Inflammatory macrophage (primary cell): ENCODE measurements at regions not wholly inside any gene's neighbourhood (a gene's known extent, or its start where the extent isn't known, plus 50 kb on each side); places are given as distances from the start of the nearest gene placed in this dataset.

Experiments
- DNase-seq, 2 donors: peaks; one replicate each; pipeline ENCODE4 v3.0.0-alpha.2; 2020 to 2022

- DNase-seq = no peak
Observed at GRCh38 chr13:38520041-38520440, 166.8 kb upstream of the FREM2 start.

- DNase-seq = no peak
Observed at GRCh38 chr13:38527140-38527539, 159.7 kb upstream of the FREM2 start.

- no peak for DNase-seq
Observed at GRCh38 chr13:38528986-38529385, 157.9 kb upstream of the FREM2 start.

DNA sequence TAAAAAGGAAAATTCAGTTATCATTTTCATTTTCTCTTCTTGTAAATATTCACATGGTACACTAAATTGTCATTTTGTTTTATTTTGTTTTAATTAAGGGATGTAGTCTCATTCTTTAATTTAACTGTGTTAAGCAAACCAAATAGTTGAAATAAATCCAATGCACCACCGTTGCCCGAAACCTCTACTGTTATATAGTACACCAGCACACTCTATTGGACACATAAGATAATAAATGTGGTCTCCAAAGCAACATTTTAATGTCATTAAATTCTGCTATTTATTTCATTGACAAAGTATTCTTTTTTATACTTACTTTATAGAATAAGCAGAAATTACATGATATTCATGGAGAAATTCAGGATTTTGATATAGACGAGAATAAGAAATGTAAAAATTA is 156.4 kb upstream of the FREM2 start:
- DNase-seq = no peak

- no peak for DNase-seq
Observed at GRCh38 chr13:38535261-38535660, 151.6 kb upstream of the FREM2 start.

DNA sequence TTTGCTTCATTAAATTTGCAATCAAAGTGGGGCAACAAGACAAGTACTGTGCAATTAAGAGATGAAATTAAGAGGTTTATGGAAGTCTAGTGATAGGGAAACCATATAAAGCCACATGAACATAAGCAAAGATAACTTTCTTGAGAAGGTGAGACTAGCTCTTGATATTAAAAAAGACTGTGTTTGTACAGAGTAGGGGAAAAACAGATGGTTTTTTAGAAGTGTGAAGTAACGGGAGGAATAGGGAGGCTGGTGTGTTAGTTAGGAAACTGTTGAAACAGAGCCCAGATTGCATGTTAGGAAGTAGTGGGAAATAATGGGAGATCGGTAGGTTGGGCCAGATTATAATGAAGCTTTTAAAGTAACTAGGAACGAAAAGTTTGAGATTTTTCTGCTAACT is 149.8 kb upstream of the FREM2 start:
- no peak for DNase-seq

DNA sequence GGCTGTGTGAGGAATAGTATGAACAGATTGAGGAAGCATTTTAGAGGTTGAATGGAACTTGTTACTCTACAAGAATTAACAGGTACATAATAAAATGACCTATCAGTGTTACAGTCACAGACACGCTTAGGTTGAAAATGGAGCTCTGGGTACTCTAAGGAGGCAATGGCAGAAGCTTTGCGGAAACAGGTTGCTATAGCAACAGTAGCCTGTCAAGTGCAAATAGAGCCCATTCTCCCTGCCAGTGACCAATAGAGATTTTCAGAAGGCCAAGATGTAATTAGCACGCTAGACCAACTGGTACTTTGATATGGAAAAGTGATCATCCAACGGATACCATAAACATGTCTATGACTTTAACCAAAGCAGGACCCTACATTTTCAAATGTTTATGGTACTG is 148.5 kb upstream of the FREM2 start:
- DNase-seq = no peak

GRCh38 chr13:38539632-38540031 is 147.2 kb upstream of the FREM2 start:
- no peak for DNase-seq

DNA sequence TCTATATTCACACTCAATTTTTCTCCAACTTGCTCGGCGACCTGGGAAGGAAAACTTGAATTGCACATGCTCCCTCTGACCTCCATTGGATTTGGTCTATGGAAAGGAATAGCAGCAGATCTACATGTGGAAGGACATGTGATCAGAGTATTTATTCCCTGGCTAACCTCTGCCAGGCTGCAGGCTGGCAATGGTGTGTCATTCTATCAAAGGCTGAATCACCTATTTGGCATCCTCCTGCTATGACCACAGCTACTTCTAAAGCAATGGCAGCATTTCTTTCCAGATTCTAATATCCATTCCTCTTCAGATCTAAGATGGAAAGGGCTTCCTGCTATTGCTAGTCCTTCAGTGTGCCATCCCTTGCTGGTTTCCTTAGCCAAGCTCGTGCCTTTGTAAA is 144.3 kb upstream of the FREM2 start:
- DNase-seq = no peak

- DNase-seq = no peak
Observed at GRCh38 chr13:38543561-38543960, 143.3 kb upstream of the FREM2 start.

- no peak for DNase-seq
Observed at GRCh38 chr13:38563739-38564138, 123.1 kb upstream of the FREM2 start.

DNA sequence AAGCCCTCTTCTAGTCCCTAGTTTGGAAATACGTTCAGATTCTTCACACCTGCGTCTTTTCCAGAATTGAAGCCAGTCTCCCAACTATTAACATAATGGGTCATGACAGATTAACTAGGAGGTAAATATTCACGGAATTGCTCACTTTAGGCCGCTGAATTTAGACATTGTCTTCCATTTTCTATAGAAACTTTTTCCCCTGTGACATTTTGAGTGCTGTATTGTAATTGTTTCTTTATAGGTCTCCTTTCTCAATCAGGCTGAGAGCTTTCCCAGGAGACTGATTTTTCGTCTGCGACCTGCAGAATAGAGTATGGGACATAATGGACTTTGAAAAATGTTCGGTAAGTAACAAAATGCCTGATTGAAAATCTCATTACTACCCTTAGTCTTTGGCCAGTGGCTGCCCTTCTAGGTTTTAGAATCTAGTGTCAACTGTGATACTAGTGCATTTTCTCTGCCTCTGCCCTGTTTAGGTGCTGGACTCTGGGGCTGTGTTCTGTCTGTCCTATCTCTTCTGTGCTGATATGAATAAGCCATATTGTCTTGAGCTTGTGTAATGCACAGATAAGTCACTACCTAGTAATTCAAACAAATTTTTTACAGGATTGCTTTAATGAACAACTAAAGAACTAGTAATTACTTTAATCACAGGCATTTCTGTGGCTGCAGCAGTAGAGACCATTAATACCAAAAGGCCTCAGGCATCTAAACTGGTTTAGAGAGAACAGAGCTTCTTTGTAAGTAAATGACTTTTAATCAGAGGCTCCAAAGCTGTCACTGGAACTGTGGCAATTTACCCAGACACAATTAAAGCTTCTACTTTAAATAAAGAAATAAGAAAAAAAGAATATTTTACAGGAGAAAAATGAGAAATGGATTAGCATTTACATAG is 122.4 kb upstream of the FREM2 start:
- no peak for DNase-seq

DNA sequence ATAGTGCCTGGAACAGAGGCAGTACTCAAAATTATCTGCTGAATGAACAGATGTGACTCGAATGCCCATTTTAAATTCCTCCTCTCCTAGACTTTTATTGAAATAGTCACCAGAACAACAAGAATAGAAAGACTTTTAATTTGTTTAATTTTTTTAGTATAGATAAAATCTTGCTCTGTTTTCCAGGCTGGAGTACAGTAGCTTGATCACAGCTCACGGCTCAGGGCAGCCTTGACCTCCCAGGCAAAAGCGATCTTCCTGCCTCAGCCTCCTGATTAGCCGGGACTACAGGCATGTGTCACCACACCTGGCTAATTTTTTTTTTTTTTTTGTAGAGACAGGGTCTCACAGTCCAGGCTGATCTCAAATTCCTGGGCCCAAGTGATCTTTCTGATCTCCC is 120.9 kb upstream of the FREM2 start:
- DNase-seq = no peak

DNA sequence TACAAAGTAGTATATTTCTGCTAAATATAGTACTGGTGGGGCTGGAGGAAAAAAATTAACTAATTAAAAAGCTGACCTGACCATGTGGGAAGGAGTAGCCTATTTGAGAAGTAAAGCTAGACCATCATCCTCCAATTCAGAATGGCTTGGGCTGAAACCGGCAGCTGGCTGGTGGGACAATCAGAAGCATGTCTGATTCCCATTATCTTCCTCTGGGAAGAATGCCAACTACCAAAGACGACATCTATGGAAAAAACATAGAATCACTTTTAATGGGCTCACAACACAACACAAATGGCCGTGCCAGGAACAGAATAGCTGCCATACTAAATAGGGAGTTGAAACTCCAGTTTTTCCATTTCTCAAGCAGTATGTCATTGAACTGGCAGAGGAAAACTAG is 120.4 kb upstream of the FREM2 start:
- DNase-seq = no peak

GRCh38 chr13:38570706-38571105 is 116.2 kb upstream of the FREM2 start:
- DNase-seq = no peak

DNA sequence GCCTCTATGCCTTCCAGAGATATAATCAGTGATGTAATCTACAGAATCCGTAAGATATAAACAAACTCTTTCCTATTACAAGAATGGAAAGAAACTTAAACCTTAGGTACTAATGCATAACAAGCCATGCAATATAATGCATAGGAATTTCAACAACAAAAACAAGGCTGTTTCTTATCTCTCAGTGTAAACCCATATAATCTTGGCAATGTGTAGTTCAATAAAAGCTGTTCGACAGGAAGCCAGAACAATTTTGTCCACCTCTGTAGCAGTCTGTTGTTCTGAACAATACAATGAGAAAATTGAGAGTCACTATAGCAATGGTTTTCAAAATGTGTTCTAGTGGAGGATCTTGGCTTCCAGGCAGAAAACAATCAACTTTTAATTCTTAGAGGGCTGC is 111.5 kb upstream of the FREM2 start:
- no peak for DNase-seq

- no peak for DNase-seq
Observed at GRCh38 chr13:38577048-38577447, 109.8 kb upstream of the FREM2 start.

DNA sequence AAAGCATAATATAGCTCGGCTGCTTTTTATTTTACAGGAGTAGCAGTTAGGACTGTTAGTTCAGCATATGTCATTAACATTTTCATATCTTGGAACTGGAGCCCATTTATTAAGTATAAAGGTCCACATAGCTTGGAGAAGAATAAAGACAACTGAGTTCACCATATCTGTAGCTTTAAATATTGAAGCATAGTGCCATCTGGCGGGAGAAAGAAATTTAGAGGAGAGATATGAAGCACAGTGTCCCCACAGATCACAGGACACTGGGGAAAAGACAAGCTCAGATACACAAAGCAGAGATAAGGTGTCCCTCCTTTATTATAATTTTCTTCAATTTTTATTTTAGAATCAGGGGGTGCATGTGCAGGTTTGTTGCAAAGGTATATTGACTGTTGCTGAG is 104.7 kb upstream of the FREM2 start:
- peak; percentile 1 to 22 for DNase-seq

GRCh38 chr13:38590230-38590629 is 96.6 kb upstream of the FREM2 start:
- DNase-seq = no peak

GRCh38 chr13:38590796-38591507 is 95.9 kb upstream of the FREM2 start:
- no peak for DNase-seq

GRCh38 chr13:38602266-38602665 is 84.6 kb upstream of the FREM2 start:
- no peak for DNase-seq

- no peak for DNase-seq
Observed at GRCh38 chr13:38606699-38607535, 80.0 kb upstream of the FREM2 start.

DNA sequence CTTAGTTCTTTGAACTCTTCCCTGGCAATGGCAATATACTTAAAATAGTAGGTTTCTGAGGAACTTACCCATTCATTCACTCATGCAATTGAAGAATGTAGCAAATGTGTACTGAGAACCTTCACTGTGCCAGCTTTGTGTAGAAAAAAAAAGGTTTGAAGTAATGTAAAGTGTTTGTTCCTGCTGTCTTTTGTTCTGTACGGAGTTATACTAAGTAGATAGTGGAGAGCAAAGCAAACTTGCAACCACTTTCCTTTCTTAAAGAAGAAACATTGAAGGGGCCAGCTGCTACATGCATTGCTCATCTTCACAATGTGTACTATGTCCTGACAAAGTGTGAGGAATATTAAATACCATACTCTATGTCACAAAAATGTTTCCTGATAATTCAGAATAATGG is 68.9 kb upstream of the FREM2 start:
- no peak for DNase-seq
